GM23248 (cell line): ENCODE measurements at regions not wholly inside any gene's neighbourhood (a gene's known extent, or its start where the extent isn't known, plus 50 kb on each side); places are given as distances from the start of the nearest gene placed in this dataset.

ENCODE experiments used
- DNase-seq: peaks from one replicate; pipeline ENCODE4 v3.0.0-alpha.2; 2015
- H2AFZ ChIP-seq: fragments of 200-600 bp; sonication (generic); 2 replicates; pipeline ENCODE4 v1.6.1; 2016; ENCODE audit warnings: antibody characterized with exemption
- H3F3A ChIP-seq: fragments of 200-600 bp; sonication (generic); 2 replicates; pipeline ENCODE4 v1.6.1; 2016; ENCODE audit warnings: mild to moderate bottlenecking, antibody characterized with exemption, mixed run types; ENCODE audit not compliant: insufficient read depth
- H3K27ac ChIP-seq: fragments of 200-600 bp; sonication (generic); 2 replicates; pipeline ENCODE4 v1.5.1; 2016; ENCODE audit warnings: mild to moderate bottlenecking
- H3K27me3 ChIP-seq: fragments of 200-600 bp; sonication (generic); replicated peaks from 2 replicates; pipeline ENCODE4 v1.6.1; 2016; ENCODE audit warnings: mild to moderate bottlenecking; ENCODE audit not compliant: insufficient read depth
- H3K36me3 ChIP-seq: fragments of 200-600 bp; sonication (generic); 2 replicates; pipeline ENCODE4 v1.6.1; 2016; ENCODE audit warnings: low read depth, mild to moderate bottlenecking
- H3K4me1 ChIP-seq: fragments of 200-600 bp; sonication (generic); 2 replicates; pipeline ENCODE4 v1.6.1; 2016; ENCODE audit warnings: mild to moderate bottlenecking; ENCODE audit not compliant: insufficient read depth
- H3K4me2 ChIP-seq: fragments of 200-600 bp; sonication (generic); one replicate; pipeline ENCODE4 v1.6.1; 2016; ENCODE audit warnings: mild to moderate bottlenecking; ENCODE audit not compliant: unreplicated experiment
- H3K4me3 ChIP-seq: fragments of 200-600 bp; sonication (generic); 2 replicates; pipeline ENCODE4 v1.5.1; 2016; ENCODE audit warnings: mild to moderate bottlenecking
- H3K79me2 ChIP-seq: fragments of 200-600 bp; sonication (generic); 2 replicates; pipeline ENCODE4 v1.6.1; 2016; ENCODE audit warnings: mild to moderate bottlenecking; ENCODE audit not compliant: insufficient read depth
- H3K9ac ChIP-seq: fragments of 200-600 bp; sonication (generic); 2 replicates; pipeline ENCODE4 v1.6.1; 2016; ENCODE audit warnings: mild to moderate bottlenecking
- H3K9me2 ChIP-seq: fragments of 200-600 bp; sonication (generic); 2 replicates; pipeline ENCODE4 v1.6.1; 2016; ENCODE audit warnings: mixed run types, mild to moderate bottlenecking, moderate library complexity; ENCODE audit not compliant: insufficient read depth
- H3K9me3 ChIP-seq: fragments of 200-600 bp; sonication (generic); one replicate; pipeline ENCODE4 v1.6.1; 2017; ENCODE audit warnings: low read depth
- H4K20me1 ChIP-seq: fragments of 200-600 bp; sonication (generic); 2 replicates; pipeline ENCODE4 v1.6.0; 2016; ENCODE audit not compliant: insufficient read depth
- EZH2 ChIP-seq: fragments of 200-600 bp; sonication (generic); IDR thresholded peaks from 2 replicates; pipeline ENCODE4 v1.6.1; 2018; ENCODE audit warnings: antibody characterized with exemption, mild to moderate bottlenecking; ENCODE audit not compliant: insufficient read depth, poor library complexity, severe bottlenecking
- EZH2phosphoT487 ChIP-seq: fragments of 200-600 bp; sonication (generic); IDR thresholded peaks from 2 replicates; pipeline ENCODE4 v1.6.1; 2018; ENCODE audit warnings: antibody characterized with exemption, moderate library complexity, mild to moderate bottlenecking, low read depth; ENCODE audit not compliant: insufficient read depth
- whole genome bisulfite sequencing, 2 experiments: methylation state at CpG; one replicate each; pipeline ENCODE4 v1.1.6; 2015 to 2017; ENCODE audit warnings: low lambda C conversion rate in 2 of 2, low coverage in 1 of 2; ENCODE audit errors: missing lambda C conversion rate in 2 of 2; 5-methylcytosine and 5-hydroxymethylcytosine counted together
- in situ Hi-C: fragments of 300-500 bp; cut with MboI; formaldehyde crosslinking; loops from 2 replicates; pipeline ENCODE4 v1.15.0; 2020

GRCh38 chr13:81223778-81224177 is 882.9 kb upstream of the SPRY2 start:
- WGBS, 2 experiments: 62 to 63% methylated on average over 6 of the region's 6 CpGs

DNA sequence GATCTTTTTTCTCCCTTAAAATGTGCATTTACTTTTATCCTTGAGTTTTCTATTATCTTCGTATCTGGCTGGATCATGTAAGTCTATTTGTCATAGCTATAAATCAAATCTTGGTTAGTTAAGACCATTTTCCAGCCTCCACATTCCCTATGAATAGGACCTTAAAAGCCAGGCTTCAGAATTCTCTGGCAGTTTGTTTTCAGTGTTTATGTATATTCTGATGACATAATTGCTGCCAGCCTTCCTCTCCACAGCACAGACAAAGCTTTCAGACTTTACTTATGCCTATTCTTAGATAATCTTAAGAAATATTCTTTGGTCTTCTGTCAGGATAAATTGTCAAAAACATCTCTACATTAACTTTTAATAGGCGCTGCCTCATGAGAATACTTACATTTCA is 870.8 kb upstream of the SPRY2 start:
- no peak overlapping the region for H2AFZ ChIP-seq
- 14 to 24% methylated on average over 2 of the region's 2 CpGs for WGBS, 2 experiments
- H3K27me3 ChIP-seq: no peaks in the 10 kb centered on the region
- no peaks in the 10 kb centered on the region for H3K9me2 ChIP-seq
- H3K79me2 ChIP-seq: no peaks in the 10 kb centered on the region
- no peak overlapping the region for H3K27ac ChIP-seq
- in situ Hi-C loops: no loop called here
- no peak for DNase-seq
- no peaks in the 10 kb centered on the region for H4K20me1 ChIP-seq
- H3K9me3 ChIP-seq: peaks cover 3% of the 10 kb centered on the region
- no peak overlapping the region for H3K4me3 ChIP-seq
- H3K9ac ChIP-seq: no peak overlapping the region
- H3K36me3 ChIP-seq: no peaks in the 10 kb centered on the region
- TF ChIP-seq EZH2phosphoT487 (no peak), EZH2 (no peak)
- no peaks in the 10 kb centered on the region for H3F3A ChIP-seq
- no peaks in the 10 kb centered on the region for H3K4me1 ChIP-seq
- no peak overlapping the region for H3K4me2 ChIP-seq

More at GRCh38 chr13:81223778-81224177, 882.9 kb upstream of the SPRY2 start:
- no peak overlapping the region for H3K9ac ChIP-seq
- H3K4me3 ChIP-seq: no peak overlapping the region
- no peaks in the 10 kb centered on the region for H3K9me2 ChIP-seq
- no peaks in the 10 kb centered on the region for H3K4me1 ChIP-seq
- no peak for TF ChIP-seq EZH2phosphoT487
- no peak for TF ChIP-seq EZH2
- no peaks in the 10 kb centered on the region for H3K9me3 ChIP-seq
- in situ Hi-C loops: no loop called here
- H3K27me3 ChIP-seq: no peaks in the 10 kb centered on the region
- no peak overlapping the region for H3K4me2 ChIP-seq
- no peaks in the 10 kb centered on the region for H3K79me2 ChIP-seq
- H3F3A ChIP-seq: no peaks in the 10 kb centered on the region
- H3K36me3 ChIP-seq: no peaks in the 10 kb centered on the region
- DNase-seq: no peak
- H4K20me1 ChIP-seq: no peaks in the 10 kb centered on the region
- no peak overlapping the region for H3K27ac ChIP-seq
- no peak overlapping the region for H2AFZ ChIP-seq

DNA sequence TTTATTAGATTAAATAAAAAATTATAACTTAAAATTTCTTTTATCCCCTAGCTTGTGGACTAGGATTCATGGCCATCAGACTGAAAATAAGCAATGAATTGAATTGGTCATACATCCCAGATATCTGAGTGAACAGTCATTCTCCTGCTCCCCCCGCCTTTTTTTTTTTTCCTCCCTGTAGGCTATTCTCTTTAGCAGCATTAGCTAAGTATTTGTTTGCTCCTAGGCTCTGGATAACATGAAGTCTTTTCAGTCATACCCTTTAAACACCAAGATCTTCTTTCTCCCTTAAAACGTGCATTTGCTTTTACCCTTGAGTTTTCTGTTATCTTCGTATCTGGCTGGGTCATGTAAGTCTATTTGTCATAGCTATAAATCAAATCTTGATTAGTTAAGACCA is 866.7 kb upstream of the SPRY2 start:
- no peaks in the 10 kb centered on the region for H3F3A ChIP-seq
- no peaks in the 10 kb centered on the region for H3K4me1 ChIP-seq
- H4K20me1 ChIP-seq: no peaks in the 10 kb centered on the region
- 8 to 14% methylated on average over 3 of the region's 3 CpGs for WGBS, 2 experiments
- H3K79me2 ChIP-seq: no peaks in the 10 kb centered on the region
- no peak for TF ChIP-seq EZH2
- no peak for TF ChIP-seq EZH2phosphoT487
- no peak overlapping the region for H2AFZ ChIP-seq
- H3K4me2 ChIP-seq: no peak overlapping the region
- no peaks in the 10 kb centered on the region for H3K9me2 ChIP-seq
- no peaks in the 10 kb centered on the region for H3K27me3 ChIP-seq
- no peaks in the 10 kb centered on the region for H3K36me3 ChIP-seq
- DNase-seq: no peak
- in situ Hi-C loops: no loop called here
- H3K9ac ChIP-seq: no peak overlapping the region
- H3K27ac ChIP-seq: no peak overlapping the region
- no peak overlapping the region for H3K4me3 ChIP-seq
- H3K9me3 ChIP-seq: no peaks in the 10 kb centered on the region

- Histone ChIP-seq H3K9me2 (no peaks in the 10 kb centered on the region), H3K9me3 (no peaks in the 10 kb centered on the region), H3K4me1 (no peaks in the 10 kb centered on the region), H3K27me3 (no peaks in the 10 kb centered on the region), H2AFZ (no peak overlapping the region), H3K27ac (no peak overlapping the region), H3K4me3 (no peak overlapping the region), H3K9ac (no peak overlapping the region), H3F3A (no peaks in the 10 kb centered on the region), H3K79me2 (no peaks in the 10 kb centered on the region), H4K20me1 (no peaks in the 10 kb centered on the region), H3K36me3 (no peaks in the 10 kb centered on the region), H3K4me2 (no peak overlapping the region)
- DNase-seq: no peak
- in situ Hi-C loops: no loop called here
- TF ChIP-seq EZH2 (no peak), EZH2phosphoT487 (no peak)
Observed at GRCh38 chr13:81207231-81207630, 866.3 kb upstream of the SPRY2 start.

- Histone ChIP-seq H4K20me1 (no peaks in the 10 kb centered on the region), H3K27me3 (no peaks in the 10 kb centered on the region), H3K4me3 (no peak overlapping the region), H2AFZ (no peak overlapping the region), H3K9me3 (no peaks in the 10 kb centered on the region), H3F3A (no peaks in the 10 kb centered on the region), H3K4me1 (no peaks in the 10 kb centered on the region), H3K9ac (no peak overlapping the region), H3K79me2 (no peaks in the 10 kb centered on the region), H3K4me2 (no peak overlapping the region), H3K9me2 (no peaks in the 10 kb centered on the region), H3K27ac (no peak overlapping the region), H3K36me3 (no peaks in the 10 kb centered on the region)
- in situ Hi-C loops: no loop called here
- WGBS, 2 experiments: 3 to 6% methylated on average over 1 of the region's 1 CpG
- no peak for DNase-seq
- no peak for TF ChIP-seq EZH2phosphoT487
- TF ChIP-seq EZH2: no peak
Observed at GRCh38 chr13:81203783-81204182, 862.9 kb upstream of the SPRY2 start.
